Endothelial cell of umbilical vein (primary cell): ENCODE measurements at regions not wholly inside any gene's neighbourhood (a gene's known extent, or its start where the extent isn't known, plus 50 kb on each side); places are given as distances from the start of the nearest gene placed in this dataset.

ENCODE experiments used
- BruUV-seq: library from RNA; stranded (reverse); fragments of 400-500 nt; replicated peaks from 2 replicates; lab custom pipeline; 2021; lab: Mats Ljungman, UMichigan
- CTCF ChIA-PET: fragments of 300-600, 350-600 bp; sonication (Branson Sonifier 250); formaldehyde crosslinking; loops from one replicate; lab custom pipeline; 2021; ENCODE audit warnings: antibody characterized with exemption, inconsistent platforms; lab: Charles Lee
- POLR2A ChIA-PET: fragments of 300-600, 350-600 bp; sonication (Branson Sonifier 250); formaldehyde crosslinking; loops from one replicate; lab custom pipeline; 2021; ENCODE audit warnings: antibody characterized with exemption, inconsistent platforms; lab: Charles Lee
- DNase-seq: peaks from one replicate; pipeline ENCODE4 v3.0.0-alpha.2; 2011; ENCODE audit warnings: low read depth, low spot score
- FAIRE-seq: peaks from 2 replicates; lab custom pipeline; 2011; peaks lifted over from hg19 to GRCh38; lab: Jason Lieb, UNC
- H2AFZ ChIP-seq: 2 replicates; pipeline ENCODE4 v1.6.0; 2012; ENCODE audit warnings: low read depth, low read length, control low read depth, inconsistent platforms
- H3K27ac ChIP-seq: 2 replicates; pipeline ENCODE4 v1.5.1; 2011; ENCODE audit warnings: low read depth, mild to moderate bottlenecking, control low read depth, low read length, moderate library complexity; ENCODE audit not compliant: insufficient read depth
- H3K27me3 ChIP-seq, 2 experiments: 2 replicates each; pipeline versions ENCODE4 v1.6.0 to v1.6.1; 2011; ENCODE audit warnings: low read length in 2 of 2, mixed read lengths in 1 of 2; ENCODE audit not compliant: control insufficient read depth in 2 of 2, insufficient read depth in 2 of 2
- H3K36me3 ChIP-seq, 2 experiments: 2 replicates in 1 of 2; 3 replicates in 1 of 2; pipeline ENCODE4 v1.5.1; 2011; ENCODE audit warnings: low read length in 2 of 2, mild to moderate bottlenecking in 1 of 2, moderate library complexity in 1 of 2; ENCODE audit not compliant: control insufficient read depth in 2 of 2, insufficient read depth in 2 of 2; ENCODE audit errors: extremely low read depth in 1 of 2
- H3K4me1 ChIP-seq: 3 replicates; pipeline ENCODE4 v1.5.1; 2011; ENCODE audit warnings: mild to moderate bottlenecking, low read length; ENCODE audit not compliant: control insufficient read depth, insufficient read depth; ENCODE audit errors: extremely low read depth
- H3K4me2 ChIP-seq: 2 replicates; pipeline ENCODE4 v1.6.1; 2011; ENCODE audit warnings: low read length, control low read depth, mixed read lengths; ENCODE audit not compliant: insufficient read depth
- H3K4me3 ChIP-seq, 3 experiments: fragments of 200-600 bp in 1 of 3; sonication (generic), shearing (Covaris generic) in 1 of 3; replicated peaks in 1 of 3; 2 replicates each; pipeline ENCODE4 v1.5.1; 2011 to 2016; ENCODE audit warnings: control low read depth in 3 of 3, low read length in 3 of 3, mild to moderate bottlenecking in 2 of 3, inconsistent platforms in 1 of 3, low read depth in 1 of 3, moderate library complexity in 1 of 3; ENCODE audit not compliant: insufficient read depth in 1 of 3
- H3K79me2 ChIP-seq: 2 replicates; pipeline ENCODE4 v1.6.0; 2012; ENCODE audit warnings: low read length, inconsistent platforms; ENCODE audit not compliant: control insufficient read depth, insufficient read depth
- H3K9ac ChIP-seq: replicated peaks from 2 replicates; pipeline ENCODE3; 2011; ENCODE audit warnings: low read length, control low read depth; ENCODE audit not compliant: insufficient read depth; ENCODE audit errors: extremely low read depth
- H3K9me1 ChIP-seq: replicated peaks from 3 replicates; pipeline ENCODE4 v1.6.0; 2011; ENCODE audit warnings: mild to moderate bottlenecking, low read length; ENCODE audit not compliant: control insufficient read depth, insufficient read depth; ENCODE audit errors: extremely low read depth
- H3K9me3 ChIP-seq: replicated peaks from 2 replicates; pipeline ENCODE4 v1.5.1; 2012; ENCODE audit warnings: low read length, inconsistent platforms; ENCODE audit not compliant: control insufficient read depth, insufficient read depth
- H4K20me1 ChIP-seq: replicated peaks from 2 replicates; pipeline ENCODE3; 2011; ENCODE audit warnings: mild to moderate bottlenecking, low read length; ENCODE audit not compliant: control insufficient read depth, insufficient read depth; ENCODE audit errors: extremely low read depth
- CTCF ChIP-seq, 2 donors: IDR thresholded peaks; 1 replicate in 1 of 2; 2 replicates in 1 of 2; pipeline ENCODE4 v1.5.1; 2011; ENCODE audit warnings: low read length in 2 of 2, mild to moderate bottlenecking in 2 of 2, moderate library complexity in 2 of 2, control low read depth in 1 of 2, inconsistent platforms in 1 of 2, low read depth in 1 of 2; ENCODE audit not compliant: insufficient read depth in 1 of 2; ENCODE audit errors: extremely low read depth in 1 of 2
- EZH2 ChIP-seq: IDR thresholded peaks from 2 replicates; pipeline ENCODE4 v1.6.1; 2012; ENCODE audit warnings: borderline replicate concordance, low read depth, mild to moderate bottlenecking, moderate library complexity, low read length, inconsistent platforms; ENCODE audit not compliant: severe bottlenecking
- FOS ChIP-seq: IDR thresholded peaks from 2 replicates; pipeline ENCODE4 v1.6.1; 2011; ENCODE audit warnings: mild to moderate bottlenecking, low read length, moderate library complexity, borderline replicate concordance; ENCODE audit not compliant: insufficient read depth
- GATA2 ChIP-seq: IDR thresholded peaks from 2 replicates; pipeline ENCODE4 v1.7.0; 2011; ENCODE audit warnings: low read depth, mild to moderate bottlenecking, moderate library complexity, mixed read lengths, low read length; ENCODE audit not compliant: insufficient read length, insufficient read depth
- JUN ChIP-seq: IDR thresholded peaks from 2 replicates; pipeline ENCODE4 v1.6.1; 2011; ENCODE audit warnings: borderline replicate concordance, low read depth; ENCODE audit not compliant: insufficient read length, insufficient read depth
- MYC ChIP-seq: IDR thresholded peaks from one replicate; pipeline ENCODE4 v1.6.1; 2011; ENCODE audit warnings: mild to moderate bottlenecking, low read depth, low read length
- POLR2A ChIP-seq: IDR thresholded peaks from 2 replicates; pipeline ENCODE4 v1.6.1; 2012; ENCODE audit warnings: low read depth, mild to moderate bottlenecking, control low read depth, low read length
- POLR2AphosphoS5 ChIP-seq: IDR thresholded peaks from 2 replicates; pipeline ENCODE4 v1.6.1; 2012; ENCODE audit warnings: low read depth, mild to moderate bottlenecking, control low read depth, low read length, moderate library complexity; ENCODE audit not compliant: insufficient read depth
- dilution Hi-C: fragments of 300-500 bp; cut with MboI; formaldehyde crosslinking; loops from one replicate; pipeline ENCODE4 v1.15.0; 2019; ENCODE audit warnings: low sequenced_read_pairs; ENCODE audit not compliant: extremely low pct_ligation_motif_present
- intact Hi-C: fragments of 100-400 bp; cut with micrococcal nuclease; formaldehyde crosslinking; loops from one replicate; pipeline ENCODE4 v1.10.0; 2022
- TF ChIP-seq, protein P1 (sequence below): IDR thresholded peaks from 2 replicates; pipeline ENCODE4 v1.6.1; 2011; ENCODE audit not compliant: insufficient read depth, insufficient read length

DNA sequence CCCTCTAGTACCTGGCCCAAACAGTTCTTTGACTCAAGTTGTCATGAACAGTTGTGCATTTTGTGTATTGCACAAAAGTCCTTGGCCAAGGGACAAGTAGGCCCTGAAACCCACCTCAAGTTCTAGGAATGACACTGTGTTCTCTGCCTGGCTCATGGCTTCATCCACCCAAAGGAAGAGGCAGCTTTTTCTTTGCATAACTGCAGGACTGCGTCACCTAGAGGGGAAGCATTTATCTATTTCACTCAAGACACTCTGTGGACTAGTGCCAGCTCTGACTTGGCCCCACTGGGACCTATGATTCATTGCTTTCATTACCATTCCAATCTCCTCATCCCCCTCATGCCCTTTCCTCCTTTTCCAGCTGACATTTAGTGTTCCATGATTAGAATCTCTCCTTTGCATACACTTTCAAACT lies 119.3 kb upstream of the SIX2 start:
- H3K4me2 ChIP-seq, result peak overlapping the region; percentile 48
- no peaks in the 10 kb centered on the region for H3K79me2 ChIP-seq
- POLR2A ChIA-PET, result no interaction called here
- H3K27me3 ChIP-seq, result no peaks in the 10 kb centered on the region
- H3K9ac ChIP-seq, result no peak overlapping the region
- H3K27ac ChIP-seq, result peak overlapping the region; percentile 5
- DNase-seq (peak; percentile 89), FAIRE-seq (peak; percentile 91)
- peaks cover 34% of the 10 kb centered on the region for H3K4me1 ChIP-seq
- intact Hi-C loops (no loop called here), dilution Hi-C loops (no loop called here)
- H3K36me3 ChIP-seq, result no peaks in the 10 kb centered on the region
- no peaks in the 10 kb centered on the region for H3K9me1 ChIP-seq
- H3K4me3 ChIP-seq, result no peak overlapping the region
- TF ChIP-seq EZH2 (no peak), POLR2AphosphoS5 (peak; percentile 71), JUN (peak; percentile 66), GATA2 (peak; percentile 92), FOS (peak; percentile 99)
- TF ChIP-seq, protein P1, sequence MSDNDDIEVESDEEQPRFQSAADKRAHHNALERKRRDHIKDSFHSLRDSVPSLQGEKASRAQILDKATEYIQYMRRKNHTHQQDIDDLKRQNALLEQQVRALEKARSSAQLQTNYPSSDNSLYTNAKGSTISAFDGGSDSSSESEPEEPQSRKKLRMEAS, result no peak
- CTCF ChIA-PET, result interaction anchor here (0.9 to 1.6 kb wide), 6 partner anchors 9 to 147 kb away, joined by 3 to 9 read pairs (median 4); no protein-coding TSS in a partner anchor
- no peaks in the 10 kb centered on the region for H4K20me1 ChIP-seq
- H3K9me3 ChIP-seq, result no peaks in the 10 kb centered on the region
- BruUV-seq, result no TSS peak
- no peak overlapping the region for H2AFZ ChIP-seq

GRCh38 chr2:45127891-45128290 lies 118.6 kb upstream of the SIX2 start:
- no TSS peak for BruUV-seq
- Histone ChIP-seq H4K20me1 (no peaks in the 10 kb centered on the region), H3K4me3 (no peak overlapping the region), H3K4me1 (peaks cover 34% of the 10 kb centered on the region), H3K4me2 (no peak overlapping the region), H3K27me3 (no peaks in the 10 kb centered on the region), H3K27ac (no peak overlapping the region), H2AFZ (no peak overlapping the region), H3K36me3 (no peaks in the 10 kb centered on the region), H3K9ac (no peak overlapping the region), H3K9me1 (no peaks in the 10 kb centered on the region), H3K9me3 (no peaks in the 10 kb centered on the region), H3K79me2 (no peaks in the 10 kb centered on the region)
- dilution Hi-C loops, result no loop called here
- CTCF ChIA-PET, result interaction anchor here (1.0 to 1.6 kb wide), 4 partner anchors 8 to 146 kb away, joined by 3 to 9 read pairs (median 6); no protein-coding TSS in a partner anchor
- intact Hi-C loops, result no loop called here
- no peak for DNase-seq
- TF ChIP-seq EZH2 (no peak), JUN (no peak), GATA2 (no peak), MYC (no peak), CTCF (IDR thresholded peaks at IDR 0.05; ENCODE audit: extremely low read depth in 1 of 2, insufficient read depth in 1 of 2, low read depth in 1 of 2, low read length in 2 of 2) (no peak), POLR2A (no peak), FOS (no peak), POLR2AphosphoS5 (no peak)
- TF ChIP-seq, protein P1, result no peak
- FAIRE-seq, result no peak
- POLR2A ChIA-PET, result interaction anchor here (0.6 kb wide), 1 partner anchor 12 kb away, joined by 3 read pairs; no protein-coding TSS in a partner anchor
